ENCODE measurements at regions not wholly inside any gene's neighbourhood (a gene's known extent, or its start where the extent isn't known, plus 50 kb on each side); places are given as distances from the start of the nearest gene placed in this dataset.
A peak's percentile ranks its signal among the peaks of the same experiment; 100 is the strongest.
"Not testable (repeated sequence)": the region's sequence is repeated elsewhere in the genome, so short reads cannot be mapped to it uniquely, and the experiment has no call there.

- Mint-ChIP-seq H3K36me3 (no peaks in the 10 kb centered on the region), H3K9me3 (ENCODE audit: low read depth) (no peaks in the 10 kb centered on the region), H3K4me1 (no peaks in the 10 kb centered on the region), H3K27ac (no peak overlapping the region), H3K4me3 (no peak overlapping the region), H3K27me3 (peaks cover 9% of the 10 kb centered on the region)
- CTCF ChIA-PET, result interaction anchor here (0.7 to 2.7 kb wide), 13 partner anchors 9 to 180 kb away, joined by 3 to 12 read pairs (median 3); no protein-coding TSS in a partner anchor
- ATAC-seq, result peak; percentile 61
- peak; percentile 55 for DNase-seq
Observed at GRCh38 chr17:51461578-51462004, 201.2 kb downstream of the UTP18 start.

GRCh38 chr17:51463353-51463752, 203.0 kb downstream of the UTP18 start:
- ATAC-seq (no peak), DNase-seq (no peak)
- Mint-ChIP-seq H3K4me1 (no peaks in the 10 kb centered on the region), H3K9me3 (ENCODE audit: low read depth) (no peaks in the 10 kb centered on the region), H3K27ac (no peak overlapping the region), H3K4me3 (no peak overlapping the region), H3K27me3 (peaks cover 10% of the 10 kb centered on the region), H3K36me3 (no peaks in the 10 kb centered on the region)
- CTCF ChIA-PET, result interaction anchor here (1.2 to 2.7 kb wide), 2 partner anchors 22 to 28 kb away, joined by 3 to 12 read pairs; no protein-coding TSS in a partner anchor

GRCh38 chr17:51467336-51467735, 207.0 kb downstream of the UTP18 start:
- no peak for DNase-seq
- no peaks in the 10 kb centered on the region for H3K4me1 Mint-ChIP-seq
- no peak overlapping the region for H3K27ac Mint-ChIP-seq
- H3K4me3 Mint-ChIP-seq, result no peak overlapping the region
- peaks cover 19% of the 10 kb centered on the region for H3K27me3 Mint-ChIP-seq
- CTCF ChIA-PET, result no interaction called here
- no peaks in the 10 kb centered on the region for H3K9me3 Mint-ChIP-seq (ENCODE audit: low read depth)
- ATAC-seq, result no peak
- H3K36me3 Mint-ChIP-seq, result no peaks in the 10 kb centered on the region

GRCh38 chr17:51472670-51473205, 212.4 kb downstream of the UTP18 start:
- Mint-ChIP-seq H3K27ac (no peak overlapping the region), H3K9me3 (ENCODE audit: low read depth) (no peaks in the 10 kb centered on the region), H3K27me3 (peaks cover 30% of the 10 kb centered on the region), H3K4me3 (no peak overlapping the region), H3K4me1 (no peaks in the 10 kb centered on the region), H3K36me3 (no peaks in the 10 kb centered on the region)
- ATAC-seq (no peak), DNase-seq (no peak)
- CTCF ChIA-PET, result interaction anchor here (1.0 kb wide), 1 partner anchor 13 kb away, joined by 3 read pairs; no protein-coding TSS in a partner anchor

GRCh38 chr17:51474764-51475163, 214.4 kb downstream of the UTP18 start:
- H3K9me3 Mint-ChIP-seq (ENCODE audit: low read depth), result no peaks in the 10 kb centered on the region
- H3K27ac Mint-ChIP-seq, result no peak overlapping the region
- H3K27me3 Mint-ChIP-seq, result peaks cover 30% of the 10 kb centered on the region
- ATAC-seq (no peak), DNase-seq (no peak)
- no peak overlapping the region for H3K4me3 Mint-ChIP-seq
- CTCF ChIA-PET, result interaction anchor here (2.8 kb wide), 1 partner anchor 13 kb away, joined by 7 read pairs; no protein-coding TSS in a partner anchor
- no peaks in the 10 kb centered on the region for H3K36me3 Mint-ChIP-seq
- no peaks in the 10 kb centered on the region for H3K4me1 Mint-ChIP-seq

- H3K4me3 Mint-ChIP-seq, result no peak overlapping the region
- H3K27me3 Mint-ChIP-seq, result peaks cover 32% of the 10 kb centered on the region
- H3K27ac Mint-ChIP-seq, result no peak overlapping the region
- H3K4me1 Mint-ChIP-seq, result no peaks in the 10 kb centered on the region
- CTCF ChIA-PET, result interaction anchor here (2.8 kb wide), 1 partner anchor 14 kb away, joined by 7 read pairs; no protein-coding TSS in a partner anchor
- DNase-seq (no peak), ATAC-seq (no peak)
- H3K9me3 Mint-ChIP-seq (ENCODE audit: low read depth), result no peaks in the 10 kb centered on the region
- no peaks in the 10 kb centered on the region for H3K36me3 Mint-ChIP-seq
Observed at GRCh38 chr17:51475730-51476129, 215.4 kb downstream of the UTP18 start.

GRCh38 chr17:51479303-51479702, 219.0 kb downstream of the UTP18 start:
- Mint-ChIP-seq H3K27ac (no peak overlapping the region), H3K27me3 (peaks cover 17% of the 10 kb centered on the region), H3K9me3 (ENCODE audit: low read depth) (peaks cover 4% of the 10 kb centered on the region), H3K4me3 (no peak overlapping the region), H3K4me1 (no peaks in the 10 kb centered on the region), H3K36me3 (no peaks in the 10 kb centered on the region)
- CTCF ChIA-PET, result no interaction called here
- DNase-seq (no peak), ATAC-seq (no peak)

- CTCF ChIA-PET, result no interaction called here
- Mint-ChIP-seq H3K27me3 (peaks cover 14% of the 10 kb centered on the region), H3K27ac (no peak overlapping the region), H3K36me3 (no peaks in the 10 kb centered on the region), H3K9me3 (ENCODE audit: low read depth) (peaks cover 4% of the 10 kb centered on the region), H3K4me3 (no peak overlapping the region), H3K4me1 (no peaks in the 10 kb centered on the region)
- DNase-seq, result no peak
- ATAC-seq, result no peak
Observed at GRCh38 chr17:51481370-51481769, 221.0 kb downstream of the UTP18 start.

GRCh38 chr17:51482248-51482647, 221.9 kb downstream of the UTP18 start:
- CTCF ChIA-PET, ATAC-seq, DNase-seq: not testable (repeated sequence)

GRCh38 chr17:51486091-51486490, 225.7 kb downstream of the UTP18 start:
- Mint-ChIP-seq H3K4me1 (no peaks in the 10 kb centered on the region), H3K36me3 (no peaks in the 10 kb centered on the region), H3K27ac (no peak overlapping the region), H3K27me3 (peaks cover 18% of the 10 kb centered on the region), H3K9me3 (ENCODE audit: low read depth) (peaks cover 4% of the 10 kb centered on the region), H3K4me3 (no peak overlapping the region)
- DNase-seq (no peak), ATAC-seq (no peak)
- CTCF ChIA-PET, result no interaction called here

More at GRCh38 chr17:51482248-51482647, 221.9 kb downstream of the UTP18 start:
- not testable (repeated sequence) for H3K9me3 Mint-ChIP-seq (ENCODE audit: low read depth); H3K36me3 Mint-ChIP-seq; H3K27ac Mint-ChIP-seq; H3K4me3 Mint-ChIP-seq; H3K4me1 Mint-ChIP-seq
- peaks cover 11% of the 10 kb centered on the region for H3K27me3 Mint-ChIP-seq

GRCh38 chr17:51486885-51487520, 226.7 kb downstream of the UTP18 start:
- Mint-ChIP-seq H3K4me1 (no peaks in the 10 kb centered on the region), H3K27me3 (peaks cover 18% of the 10 kb centered on the region), H3K36me3 (no peaks in the 10 kb centered on the region), H3K4me3 (no peak overlapping the region), H3K9me3 (ENCODE audit: low read depth) (peaks cover 2% of the 10 kb centered on the region), H3K27ac (no peak overlapping the region)
- ATAC-seq (no peak), DNase-seq (no peak)
- CTCF ChIA-PET, result no interaction called here

GRCh38 chr17:51487947-51488346, 227.6 kb downstream of the UTP18 start:
- no peaks in the 10 kb centered on the region for H3K9me3 Mint-ChIP-seq (ENCODE audit: low read depth)
- no peaks in the 10 kb centered on the region for H3K4me1 Mint-ChIP-seq
- H3K27ac Mint-ChIP-seq, result no peak overlapping the region
- DNase-seq, result no peak
- CTCF ChIA-PET, result no interaction called here
- H3K4me3 Mint-ChIP-seq, result no peak overlapping the region
- no peaks in the 10 kb centered on the region for H3K36me3 Mint-ChIP-seq
- H3K27me3 Mint-ChIP-seq, result peaks cover 18% of the 10 kb centered on the region
- no peak for ATAC-seq

GRCh38 chr17:51491416-51491815, 231.1 kb downstream of the UTP18 start:
- Mint-ChIP-seq H3K4me3 (no peak overlapping the region), H3K9me3 (ENCODE audit: low read depth) (no peaks in the 10 kb centered on the region), H3K27me3 (peaks cover 18% of the 10 kb centered on the region), H3K4me1 (no peaks in the 10 kb centered on the region), H3K27ac (no peak overlapping the region), H3K36me3 (no peaks in the 10 kb centered on the region)
- DNase-seq (no peak), ATAC-seq (no peak)
- CTCF ChIA-PET, result no interaction called here

- Mint-ChIP-seq H3K9me3 (ENCODE audit: low read depth) (no peaks in the 10 kb centered on the region), H3K4me1 (no peaks in the 10 kb centered on the region), H3K27ac (no peak overlapping the region), H3K4me3 (no peak overlapping the region), H3K36me3 (no peaks in the 10 kb centered on the region), H3K27me3 (peaks cover 20% of the 10 kb centered on the region)
- ATAC-seq, result no peak
- DNase-seq, result no peak
- CTCF ChIA-PET, result no interaction called here
Observed at GRCh38 chr17:51493206-51493605, 232.9 kb downstream of the UTP18 start.
